ENCODE measurements at regions not wholly inside any gene's neighbourhood (a gene's known extent, or its start where the extent isn't known, plus 50 kb on each side); places are given as distances from the start of the nearest gene placed in this dataset.
A peak's percentile ranks its signal among the peaks of the same experiment; 100 is the strongest.
"Not testable (repeated sequence)": the region's sequence is repeated elsewhere in the genome, so short reads cannot be mapped to it uniquely, and the experiment has no call there.

DNA sequence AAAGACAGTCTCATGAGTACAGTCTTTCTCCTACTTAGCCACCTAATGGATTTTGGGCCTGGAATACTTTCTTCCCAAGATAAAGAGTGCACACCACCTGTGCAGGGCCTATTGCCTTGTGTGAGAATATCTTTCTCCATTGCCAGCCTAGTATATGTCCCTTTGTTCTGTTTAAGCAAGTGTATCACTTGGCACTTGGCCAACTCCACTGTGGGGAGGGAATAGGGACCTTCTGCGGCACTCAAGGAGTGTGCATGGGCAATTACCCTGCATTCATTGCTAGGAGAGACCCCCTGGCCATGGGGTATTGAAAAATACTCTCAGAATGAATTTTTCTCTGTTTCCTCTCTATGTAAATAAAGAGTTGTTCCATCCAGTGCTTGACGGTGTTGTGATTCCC lies 201.7 kb upstream of the OR4C13 start:
- not testable (repeated sequence) for H3K36me3 ChIP-seq (replicated peaks; ENCODE audit: control insufficient read depth, insufficient read depth, low read length); H3K27me3 ChIP-seq (ENCODE audit: control insufficient read depth, insufficient read depth, low read length); H3K4me3 ChIP-seq (ENCODE audit: insufficient read depth, low read depth, low read length); DNase-seq

- DNase-seq; H3K36me3 ChIP-seq (replicated peaks; ENCODE audit: control insufficient read depth, insufficient read depth, low read length); H3K27me3 ChIP-seq (ENCODE audit: control insufficient read depth, insufficient read depth, low read length); H3K4me3 ChIP-seq (ENCODE audit: insufficient read depth, low read depth, low read length): not testable (repeated sequence)
These were observed 201.2 kb upstream of the OR4C13 start for GRCh38 chr11:49750960-49751359.

DNA sequence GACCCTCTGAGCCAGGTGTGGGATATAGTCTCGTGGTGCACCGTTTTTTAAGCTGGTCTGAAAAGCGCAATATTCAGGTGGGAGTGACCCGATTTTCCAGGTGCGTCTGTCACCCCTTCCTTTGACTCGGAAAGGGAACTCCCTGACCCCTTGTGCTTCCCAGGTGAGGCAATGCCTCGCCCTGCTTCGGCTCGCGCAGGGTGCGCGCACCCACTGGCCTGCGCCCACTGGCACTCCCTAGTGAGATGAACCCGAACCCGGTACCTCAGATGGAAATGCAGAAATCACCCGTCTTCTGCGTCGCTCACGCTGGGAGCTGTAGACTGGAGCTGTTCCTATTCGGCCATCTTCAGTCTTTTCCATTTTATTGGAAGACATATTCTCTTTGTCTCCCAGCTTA lies 171.4 kb upstream of the OR4C13 start:
- H3K27me3 ChIP-seq (ENCODE audit: control insufficient read depth, insufficient read depth, low read length); DNase-seq; H3K36me3 ChIP-seq (replicated peaks; ENCODE audit: control insufficient read depth, insufficient read depth, low read length); H3K4me3 ChIP-seq (ENCODE audit: insufficient read depth, low read depth, low read length): not testable (repeated sequence)

DNA sequence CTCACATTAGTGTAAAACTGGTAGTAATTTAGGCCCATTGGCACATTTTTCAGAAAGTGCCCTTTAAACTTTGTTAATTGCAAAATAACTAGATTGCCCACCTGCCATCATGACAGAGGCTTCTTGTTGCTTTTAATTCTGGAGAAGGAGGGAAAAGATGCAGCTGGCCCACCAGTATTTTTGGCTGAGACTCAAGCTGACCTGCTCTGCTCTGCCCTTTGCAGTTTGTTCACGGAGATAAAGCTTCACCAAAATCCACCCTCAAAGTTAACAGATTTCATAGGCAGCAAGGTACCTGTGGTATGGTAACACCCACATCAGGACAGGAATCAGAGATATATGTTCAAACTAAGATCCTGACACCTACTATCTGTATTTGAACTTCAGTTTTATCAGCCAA lies 170.2 kb upstream of the OR4C13 start:
- not testable (repeated sequence) for H3K4me3 ChIP-seq (ENCODE audit: insufficient read depth, low read depth, low read length); H3K36me3 ChIP-seq (replicated peaks; ENCODE audit: control insufficient read depth, insufficient read depth, low read length); H3K27me3 ChIP-seq (ENCODE audit: control insufficient read depth, insufficient read depth, low read length); DNase-seq

DNA sequence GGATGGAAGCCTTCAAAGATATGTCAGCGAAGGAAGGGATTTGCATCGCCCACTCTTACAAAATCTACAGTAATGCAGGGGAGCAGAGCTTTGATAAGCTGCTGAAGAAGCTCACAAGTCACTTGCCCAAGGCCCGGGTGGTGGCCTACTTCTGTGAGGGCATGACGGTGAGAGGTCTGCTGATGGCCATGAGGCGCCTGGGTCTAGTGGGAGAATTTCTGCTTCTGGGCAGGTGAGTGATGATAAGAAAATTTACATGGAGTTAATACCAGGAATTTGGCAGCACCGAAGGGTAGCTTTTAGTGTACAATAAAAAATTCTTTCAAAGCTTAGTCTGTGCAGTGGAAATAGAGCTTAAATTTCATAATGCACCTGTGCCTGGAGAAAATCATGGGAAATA lies 168.3 kb upstream of the OR4C13 start:
- not testable (repeated sequence) for H3K27me3 ChIP-seq (ENCODE audit: control insufficient read depth, insufficient read depth, low read length); H3K36me3 ChIP-seq (replicated peaks; ENCODE audit: control insufficient read depth, insufficient read depth, low read length); DNase-seq; H3K4me3 ChIP-seq (ENCODE audit: insufficient read depth, low read depth, low read length)

DNA sequence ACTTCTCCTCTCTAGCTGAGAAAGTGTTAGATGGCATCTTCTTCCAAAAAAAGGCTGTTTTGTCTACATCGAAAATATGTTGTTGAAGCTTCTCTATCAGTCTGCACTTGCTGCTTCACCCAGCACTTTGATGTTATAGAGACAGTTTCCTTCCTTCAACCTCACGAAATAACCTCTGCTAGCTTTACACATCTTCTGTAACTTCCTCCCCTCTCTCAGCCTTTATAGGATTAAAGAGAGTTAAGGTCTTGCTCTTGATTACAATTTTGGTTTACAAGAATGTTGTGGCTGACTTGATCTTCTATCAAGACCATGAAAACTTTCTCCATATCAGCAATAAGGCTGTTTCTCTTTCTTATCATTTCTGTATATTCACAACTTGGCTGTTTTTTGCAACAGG lies 162.4 kb upstream of the OR4C13 start:
- not testable (repeated sequence) for H3K36me3 ChIP-seq (replicated peaks; ENCODE audit: control insufficient read depth, insufficient read depth, low read length); H3K4me3 ChIP-seq (ENCODE audit: insufficient read depth, low read depth, low read length); DNase-seq; H3K27me3 ChIP-seq (ENCODE audit: control insufficient read depth, insufficient read depth, low read length)

DNA sequence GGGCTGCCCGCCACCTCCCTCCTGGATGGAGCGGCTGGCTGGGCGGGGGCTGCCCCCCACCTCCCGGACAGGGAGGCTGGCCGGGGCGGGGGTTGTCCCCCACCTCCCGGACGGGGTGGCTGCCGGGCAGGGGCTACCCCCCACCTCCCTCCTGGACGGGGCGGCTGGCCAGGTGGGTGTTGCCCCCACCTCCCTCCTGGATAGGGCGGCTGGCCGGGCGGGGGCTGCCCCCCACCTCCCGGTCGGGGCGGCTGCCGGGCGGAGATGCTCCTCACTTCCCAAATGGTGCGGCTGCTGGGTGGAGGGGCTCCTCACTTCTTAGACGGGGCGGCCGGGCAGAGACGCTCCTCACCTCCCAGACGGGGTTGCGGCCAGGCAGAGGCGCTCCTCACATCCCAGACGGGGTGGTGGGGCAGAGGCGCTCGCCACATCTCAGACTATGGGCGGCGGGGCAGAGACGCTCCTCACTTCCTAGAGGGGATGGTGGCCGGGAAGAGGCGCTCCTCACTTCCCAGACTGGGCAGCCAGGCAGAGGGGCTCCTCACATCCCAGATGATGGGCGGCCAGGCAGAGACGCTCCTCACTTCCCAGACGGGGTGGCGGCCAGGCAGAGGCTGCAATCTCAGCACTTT lies 153.9 kb upstream of the OR4C13 start:
- H3K27me3 ChIP-seq (ENCODE audit: control insufficient read depth, insufficient read depth, low read length); H3K4me3 ChIP-seq (ENCODE audit: insufficient read depth, low read depth, low read length); DNase-seq; H3K36me3 ChIP-seq (replicated peaks; ENCODE audit: control insufficient read depth, insufficient read depth, low read length): not testable (repeated sequence)

GRCh38 chr11:49817705-49818430 lies 134.3 kb upstream of the OR4C13 start:
- H3K27me3 ChIP-seq (ENCODE audit: control insufficient read depth, insufficient read depth, low read length); H3K36me3 ChIP-seq (replicated peaks; ENCODE audit: control insufficient read depth, insufficient read depth, low read length); H3K4me3 ChIP-seq (ENCODE audit: insufficient read depth, low read depth, low read length); DNase-seq: not testable (repeated sequence)

DNA sequence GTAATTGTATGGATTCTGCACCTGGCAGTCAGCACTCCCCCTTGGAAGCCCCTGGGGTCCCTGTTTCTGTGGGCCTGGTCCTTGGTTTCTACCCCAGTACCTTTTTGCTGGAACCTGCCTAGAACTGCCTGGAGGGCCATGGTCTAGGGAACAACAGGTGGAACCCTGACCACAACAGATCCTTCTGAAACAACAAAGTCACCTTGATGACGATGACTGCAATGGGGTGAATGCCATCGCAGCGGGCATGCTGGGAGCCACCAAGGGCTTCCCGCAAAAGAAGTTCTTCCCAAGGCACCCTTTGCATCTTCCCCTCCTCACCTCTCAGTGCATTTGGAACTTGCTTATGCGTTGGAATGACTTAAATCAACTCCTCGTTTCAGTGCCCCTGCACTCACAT lies 129.0 kb upstream of the OR4C13 start:
- H3K27me3 ChIP-seq (ENCODE audit: control insufficient read depth, insufficient read depth, low read length); DNase-seq; H3K36me3 ChIP-seq (replicated peaks; ENCODE audit: control insufficient read depth, insufficient read depth, low read length); H3K4me3 ChIP-seq (ENCODE audit: insufficient read depth, low read depth, low read length): not testable (repeated sequence)

DNA sequence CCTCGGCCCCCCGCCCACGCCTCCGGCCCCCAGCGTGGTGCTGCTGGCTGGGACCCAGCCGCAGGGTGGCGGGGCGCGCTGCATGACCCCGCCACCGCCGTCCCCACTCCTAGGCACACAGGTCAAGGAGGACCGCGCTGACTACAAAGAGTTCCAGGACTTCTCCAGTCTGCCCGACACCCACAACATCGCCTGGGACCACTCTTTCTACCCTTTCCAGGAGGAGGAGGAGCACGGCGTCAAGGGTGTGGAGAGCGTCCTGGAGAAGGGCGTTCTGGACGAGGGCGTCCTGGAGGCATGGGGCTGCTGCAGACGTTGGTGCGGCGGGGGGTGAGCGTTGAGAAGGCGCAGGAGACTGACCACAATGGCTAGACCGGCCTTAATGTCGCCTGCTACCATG lies 101.7 kb upstream of the OR4C13 start:
- H3K4me3 ChIP-seq (ENCODE audit: insufficient read depth, low read depth, low read length); H3K36me3 ChIP-seq (replicated peaks; ENCODE audit: control insufficient read depth, insufficient read depth, low read length); DNase-seq; H3K27me3 ChIP-seq (ENCODE audit: control insufficient read depth, insufficient read depth, low read length): not testable (repeated sequence)

- no peak for DNase-seq
- Histone ChIP-seq H3K27me3 (ENCODE audit: control insufficient read depth, insufficient read depth, low read length) (no peaks in the 10 kb centered on the region), H3K4me3 (ENCODE audit: insufficient read depth, low read depth, low read length) (no peak overlapping the region), H3K36me3 (replicated peaks; ENCODE audit: control insufficient read depth, insufficient read depth, low read length) (no peaks in the 10 kb centered on the region)
These were observed 100.7 kb upstream of the OR4C13 start for GRCh38 chr11:49851511-49851910.

- DNase-seq, result no peak
- Histone ChIP-seq H3K36me3 (replicated peaks; ENCODE audit: control insufficient read depth, insufficient read depth, low read length) (no peaks in the 10 kb centered on the region), H3K4me3 (ENCODE audit: insufficient read depth, low read depth, low read length) (no peak overlapping the region), H3K27me3 (ENCODE audit: control insufficient read depth, insufficient read depth, low read length) (no peaks in the 10 kb centered on the region)
These were observed 100.2 kb upstream of the OR4C13 start for GRCh38 chr11:49851971-49852389.

DNA sequence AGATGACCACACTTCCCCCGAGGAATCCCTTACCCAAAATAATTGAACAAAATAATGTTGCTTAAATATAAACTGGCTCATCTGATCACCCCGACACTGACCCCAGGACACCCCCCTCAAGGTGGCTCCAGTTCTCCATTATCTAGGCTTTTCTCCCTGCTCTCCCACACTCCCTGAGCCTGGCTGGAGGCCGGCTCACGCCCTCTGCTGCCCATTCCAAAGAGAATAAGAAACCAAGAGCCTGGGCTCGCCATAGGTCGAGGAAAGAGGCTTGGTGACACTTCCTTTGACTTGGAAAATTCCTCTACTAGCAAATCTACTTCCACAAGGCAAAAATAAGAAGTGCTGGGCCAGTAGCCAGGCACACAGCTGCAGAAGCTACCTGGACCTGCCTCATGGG lies 63.3 kb upstream of the OR4C13 start:
- not testable (repeated sequence) for H3K27me3 ChIP-seq (ENCODE audit: control insufficient read depth, insufficient read depth, low read length); DNase-seq; H3K4me3 ChIP-seq (ENCODE audit: insufficient read depth, low read depth, low read length); H3K36me3 ChIP-seq (replicated peaks; ENCODE audit: control insufficient read depth, insufficient read depth, low read length)

- DNase-seq, result peak; percentile 6
- H3K27me3 ChIP-seq (ENCODE audit: control insufficient read depth, insufficient read depth, low read length); H3K36me3 ChIP-seq (replicated peaks; ENCODE audit: control insufficient read depth, insufficient read depth, low read length); H3K4me3 ChIP-seq (ENCODE audit: insufficient read depth, low read depth, low read length): not testable (repeated sequence)
These were observed 60.1 kb upstream of the OR4C13 start for GRCh38 chr11:49891910-49892671.

DNA sequence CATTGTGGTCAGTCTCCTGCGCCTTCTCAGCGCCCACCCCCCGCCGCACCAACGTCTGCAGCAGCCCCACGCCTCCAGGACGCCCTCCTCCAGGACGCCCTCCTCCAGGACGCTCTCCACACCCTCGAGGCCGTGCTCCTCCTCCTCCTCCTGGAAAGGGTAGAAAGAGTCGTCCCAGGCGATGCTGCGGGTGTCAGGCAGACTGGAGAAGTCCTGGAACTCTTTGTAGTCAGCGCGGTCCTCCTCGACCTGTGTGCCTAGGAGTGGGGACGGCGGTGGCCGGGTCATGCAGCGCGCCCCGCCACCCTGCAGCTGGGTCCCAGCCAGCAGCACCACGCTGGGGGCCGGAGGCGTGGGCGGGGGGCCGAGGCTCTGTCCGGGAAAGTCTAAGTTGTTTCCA lies 58.7 kb upstream of the OR4C13 start:
- H3K36me3 ChIP-seq (replicated peaks; ENCODE audit: control insufficient read depth, insufficient read depth, low read length); H3K27me3 ChIP-seq (ENCODE audit: control insufficient read depth, insufficient read depth, low read length); DNase-seq; H3K4me3 ChIP-seq (ENCODE audit: insufficient read depth, low read depth, low read length): not testable (repeated sequence)

All from H7 (cell line).